Coronary artery (tissue), 2 donors: ENCODE measurements at regions not wholly inside any gene's neighbourhood (a gene's known extent, or its start where the extent isn't known, plus 50 kb on each side); places are given as distances from the start of the nearest gene placed in this dataset.

ENCODE experiments used
- DNase-seq: peaks from one replicate; pipeline ENCODE4 v3.0.0-alpha.2; 2017; ENCODE audit warnings: low spot score
- H3K27ac ChIP-seq, 2 donors: fragments of 200-600 bp; sonication (generic); one replicate each; pipeline ENCODE4 v1.5.1; 2016 to 2019
- H3K4me3 ChIP-seq: fragments of 200-600 bp; sonication (generic); 2 replicates; pipeline ENCODE4 v1.5.1; 2016; ENCODE audit warnings: mild to moderate bottlenecking, moderate library complexity
- CTCF ChIP-seq: fragments of 200-600 bp; sonication (generic); IDR thresholded peaks from one replicate; pipeline ENCODE4 v1.5.1; 2019; ENCODE audit warnings: antibody characterized with exemption

- TF ChIP-seq CTCF: no peak
- Histone ChIP-seq H3K4me3 (peak overlapping the region; percentile 49), H3K27ac (peak overlapping the region; percentile 72 to 75)
- DNase-seq: no peak
Measured at GRCh38 chr21:39022466-39022862, 160.8 kb downstream of the PSMG1 start.

DNA sequence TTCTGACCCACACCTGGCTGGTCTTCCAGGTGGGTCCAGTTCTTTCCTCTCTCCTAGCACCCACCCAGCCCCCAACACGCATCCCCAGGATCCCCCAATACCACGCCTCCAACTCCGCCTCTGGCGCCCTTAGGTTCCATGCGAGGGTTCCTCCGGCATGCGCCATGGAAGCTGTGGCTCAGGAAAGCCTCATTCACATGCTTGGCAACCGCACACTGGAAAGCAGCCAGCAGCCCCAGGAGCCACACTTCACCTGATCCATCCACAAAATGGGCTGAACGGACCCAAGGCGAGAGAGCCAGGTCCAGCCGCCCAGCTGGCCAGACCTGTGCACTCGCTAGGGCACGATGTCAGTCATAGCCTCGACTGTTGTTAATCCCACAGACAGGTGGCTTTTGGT is 161.2 kb downstream of the PSMG1 start:
- Histone ChIP-seq H3K27ac (peak overlapping the region in 1 of 2 donors; percentile 75), H3K4me3 (no peak overlapping the region)
- DNase-seq: no peak
- no peak for TF ChIP-seq CTCF

DNA sequence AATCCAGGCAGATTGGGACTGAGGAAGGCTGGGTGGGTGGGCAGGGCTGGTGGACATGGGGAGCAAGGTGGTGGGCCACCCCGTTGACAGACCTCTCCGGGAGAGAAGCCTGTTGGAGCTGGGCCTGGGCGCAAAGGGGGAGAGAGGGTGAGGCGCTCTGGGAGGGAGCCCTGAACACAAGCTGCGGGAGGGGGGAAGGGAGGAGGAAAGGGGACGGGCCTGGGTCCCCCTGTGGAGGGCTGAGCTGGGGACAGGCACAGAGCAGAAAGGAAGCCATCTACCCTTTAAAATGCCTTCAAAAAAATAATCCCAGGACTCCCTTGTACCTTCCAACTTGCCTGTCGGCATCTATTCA is 161.8 kb downstream of the PSMG1 start:
- no peak for TF ChIP-seq CTCF
- no peak overlapping the region for H3K4me3 ChIP-seq
- no peak for DNase-seq
- peak overlapping the region in 1 of 2 donors; percentile 75 for H3K27ac ChIP-seq

DNA sequence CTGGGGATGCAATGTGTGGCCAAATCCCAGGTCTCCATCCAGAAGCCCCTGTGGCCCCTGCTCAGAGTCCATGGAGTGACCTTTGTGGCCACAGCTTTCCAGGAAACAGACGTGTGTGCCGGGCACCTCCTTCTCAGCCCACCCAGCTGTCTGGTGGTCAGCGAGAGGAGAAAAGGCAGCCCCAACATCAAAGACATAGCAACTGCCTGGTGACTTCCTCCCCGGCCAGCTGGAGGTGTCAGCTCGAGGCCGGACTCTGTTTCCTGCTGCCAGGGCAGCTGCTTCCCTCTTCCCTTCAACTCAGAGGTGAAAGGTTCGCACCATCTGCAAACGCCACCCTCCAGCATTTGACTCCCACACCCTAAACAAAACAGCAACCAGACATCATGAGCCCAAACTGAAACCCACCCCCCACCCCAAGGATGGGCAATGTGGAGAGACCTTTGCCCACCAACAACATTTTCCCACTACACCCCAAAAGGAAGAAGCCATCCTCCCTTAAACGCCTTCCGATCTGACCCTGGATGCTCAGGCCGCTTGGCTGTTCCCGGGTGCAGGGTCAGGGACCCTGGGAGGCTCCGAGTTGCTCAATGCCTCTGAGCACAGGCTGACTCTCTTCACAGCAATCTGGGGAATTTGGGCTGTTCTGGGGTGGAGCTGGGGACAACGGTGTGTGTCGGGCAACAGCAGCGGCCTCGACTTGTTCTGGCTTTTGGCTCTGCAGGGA is 162.3 kb downstream of the PSMG1 start:
- DNase-seq: no peak
- peak overlapping the region in 1 of 2 donors; percentile 75 for H3K27ac ChIP-seq
- no peak overlapping the region for H3K4me3 ChIP-seq
- TF ChIP-seq CTCF: no peak

GRCh38 chr21:39018730-39019129 is 164.5 kb downstream of the PSMG1 start:
- no peak for TF ChIP-seq CTCF
- no peak overlapping the region for H3K27ac ChIP-seq
- no peak overlapping the region for H3K4me3 ChIP-seq
- DNase-seq: no peak

- Histone ChIP-seq H3K27ac (peak overlapping the region in 1 of 2 donors; percentile 32), H3K4me3 (no peak overlapping the region)
- no peak for DNase-seq
- no peak for TF ChIP-seq CTCF
Measured at GRCh38 chr21:39016740-39017315, 166.4 kb downstream of the PSMG1 start.

- DNase-seq: no peak
- Histone ChIP-seq H3K4me3 (no peak overlapping the region), H3K27ac (no peak overlapping the region)
- TF ChIP-seq CTCF: no peak
Measured at GRCh38 chr21:39014747-39015146, 168.5 kb downstream of the PSMG1 start.
